ENCODE measurements at regions not wholly inside any gene's neighbourhood (a gene's known extent, or its start where the extent isn't known, plus 50 kb on each side); places are given as distances from the start of the nearest gene placed in this dataset.
A peak's percentile ranks its signal among the peaks of the same experiment; 100 is the strongest.
"Not testable (repeated sequence)": the region's sequence is repeated elsewhere in the genome, so short reads cannot be mapped to it uniquely, and the experiment has no call there.

- not testable (repeated sequence) for DNase-seq
Measured at GRCh38 chr4:189740118-189740517, 200.6 kb upstream of the FRG1 start.

GRCh38 chr4:189740873-189741272 lies 199.8 kb upstream of the FRG1 start:
- DNase-seq = no peak

GRCh38 chr4:189753092-189753491 lies 187.6 kb upstream of the FRG1 start:
- not testable (repeated sequence) for DNase-seq

GRCh38 chr4:189763583-189763982 lies 177.1 kb upstream of the FRG1 start:
- DNase-seq = no peak

- DNase-seq = no peak
Measured at GRCh38 chr4:189765301-189765700, 175.4 kb upstream of the FRG1 start.

GRCh38 chr4:189765736-189766135 lies 174.9 kb upstream of the FRG1 start:
- DNase-seq = no peak

- no peak for DNase-seq
Measured at GRCh38 chr4:189767941-189768340, 172.7 kb upstream of the FRG1 start.

GRCh38 chr4:189769131-189769530 lies 171.5 kb upstream of the FRG1 start:
- DNase-seq = no peak

GRCh38 chr4:189771696-189772361 lies 168.8 kb upstream of the FRG1 start:
- DNase-seq = no peak

- no peak for DNase-seq
Measured at GRCh38 chr4:189773909-189774308, 166.8 kb upstream of the FRG1 start.

- DNase-seq = no peak
Measured at GRCh38 chr4:189779281-189779980, 161.2 kb upstream of the FRG1 start.

GRCh38 chr4:189780391-189780790 lies 160.3 kb upstream of the FRG1 start:
- DNase-seq = no peak

GRCh38 chr4:189784651-189785050 lies 156.0 kb upstream of the FRG1 start:
- no peak for DNase-seq

GRCh38 chr4:189785257-189785656 lies 155.4 kb upstream of the FRG1 start:
- no peak for DNase-seq

GRCh38 chr4:189786447-189786846 lies 154.2 kb upstream of the FRG1 start:
- DNase-seq = no peak

- no peak for DNase-seq
Measured at GRCh38 chr4:189787216-189788031, 153.2 kb upstream of the FRG1 start.

- peak; percentile 0 for DNase-seq
Measured at GRCh38 chr4:189792924-189793618, 147.6 kb upstream of the FRG1 start.

- DNase-seq = no peak
Measured at GRCh38 chr4:189800545-189801088, 140.1 kb upstream of the FRG1 start.

- DNase-seq = no peak
Measured at GRCh38 chr4:189802884-189803283, 137.8 kb upstream of the FRG1 start.

- DNase-seq = no peak
Measured at GRCh38 chr4:189804894-189805293, 135.8 kb upstream of the FRG1 start.

- no peak for DNase-seq
Measured at GRCh38 chr4:189806506-189806905, 134.2 kb upstream of the FRG1 start.

- DNase-seq = no peak
Measured at GRCh38 chr4:189807031-189807430, 133.6 kb upstream of the FRG1 start.

- DNase-seq = no peak
Measured at GRCh38 chr4:189809241-189809735, 131.4 kb upstream of the FRG1 start.
